SK-N-MC (cell line): ENCODE measurements at regions not wholly inside any gene's neighbourhood (a gene's known extent, or its start where the extent isn't known, plus 50 kb on each side); places are given as distances from the start of the nearest gene placed in this dataset.

Source experiments
- EZH2 ChIP-seq: fragments of 200-600 bp; sonication (generic); IDR thresholded peaks from one replicate; pipeline ENCODE4 v1.6.1; 2017; ENCODE audit warnings: antibody characterized with exemption
- POLR2AphosphoS5 ChIP-seq: IDR thresholded peaks from 2 replicates; pipeline ENCODE4 v1.6.1; 2012; ENCODE audit warnings: mild to moderate bottlenecking, low read depth, low read length, borderline replicate concordance

DNA sequence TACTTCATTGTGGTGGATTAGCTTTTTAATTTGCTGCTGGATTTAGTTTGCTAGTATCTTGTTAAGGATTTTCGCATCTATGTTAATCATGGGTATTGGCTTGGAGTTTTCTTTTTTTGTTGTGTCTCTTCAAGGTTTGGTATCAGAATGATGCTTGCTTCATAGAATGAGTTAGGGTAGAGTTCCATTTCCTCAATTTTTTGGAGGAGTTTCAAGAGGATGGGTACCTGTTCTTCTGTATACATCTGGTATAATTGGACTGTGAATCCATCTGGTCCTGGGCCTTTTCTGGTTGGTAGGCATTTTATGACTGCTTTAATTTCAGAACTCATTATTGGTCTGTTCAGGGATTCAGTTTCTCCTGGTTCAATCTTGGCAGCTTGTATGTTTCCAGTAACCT is 335.6 kb downstream of the EDEM1 start:
- no peak for TF ChIP-seq POLR2AphosphoS5
- no peak for TF ChIP-seq EZH2
